GM18511 (cell line): ENCODE measurements at regions not wholly inside any gene's neighbourhood (a gene's known extent, or its start where the extent isn't known, plus 50 kb on each side); places are given as distances from the start of the nearest gene placed in this dataset.

Experiments
- ATAC-seq: cut with Tn5 transposase; IDR thresholded peaks from one replicate; pipeline ENCODE4 v1.9.1; 2021; ENCODE audit warnings: mild to moderate bottlenecking, moderate library complexity; ENCODE audit not compliant: unreplicated experiment

DNA sequence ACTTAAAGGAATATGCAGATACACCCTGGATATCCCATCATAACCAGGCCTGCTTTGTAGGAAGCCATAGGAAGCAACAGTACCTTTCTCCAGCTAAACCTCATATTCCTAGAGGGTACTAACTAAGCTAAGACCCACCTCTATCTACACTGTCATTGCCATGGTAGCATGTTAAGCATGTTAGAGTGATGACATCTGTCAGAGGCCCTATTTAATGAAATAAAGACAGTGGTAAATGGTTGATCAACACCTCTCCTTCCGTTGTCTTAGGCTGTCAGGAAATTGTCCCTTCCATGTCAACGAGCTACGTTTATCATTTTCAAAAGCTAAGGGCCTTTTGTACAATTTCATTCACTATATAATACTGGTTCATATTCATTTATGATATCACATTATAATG, 251.1 kb upstream of the PSMD7 start:
- no peak for ATAC-seq

- no peak for ATAC-seq
Observed at GRCh38 chr16:74035816-74036215, 260.8 kb upstream of the PSMD7 start.

DNA sequence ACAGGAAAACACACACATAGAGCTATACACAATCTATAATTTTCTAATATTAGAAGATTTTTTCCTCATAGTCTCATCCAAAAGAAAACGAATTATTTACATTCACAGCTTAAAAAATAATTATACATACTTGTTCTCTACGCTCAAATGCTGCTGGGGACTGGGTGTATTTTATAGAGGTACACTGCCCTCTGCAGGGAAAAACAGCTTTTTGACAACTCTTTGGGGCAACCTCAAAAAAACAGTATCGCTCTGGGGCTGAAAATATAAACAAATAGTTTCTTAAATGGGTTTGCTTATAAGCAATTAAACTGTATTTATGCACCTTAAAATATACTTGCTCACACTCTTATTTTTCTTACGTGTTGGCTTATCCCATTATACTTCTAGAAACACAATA, 261.8 kb upstream of the PSMD7 start:
- no peak for ATAC-seq

GRCh38 chr16:74034200-74034599, 262.4 kb upstream of the PSMD7 start:
- no peak for ATAC-seq

GRCh38 chr16:74033441-74033995, 263.1 kb upstream of the PSMD7 start:
- ATAC-seq, result no peak

DNA sequence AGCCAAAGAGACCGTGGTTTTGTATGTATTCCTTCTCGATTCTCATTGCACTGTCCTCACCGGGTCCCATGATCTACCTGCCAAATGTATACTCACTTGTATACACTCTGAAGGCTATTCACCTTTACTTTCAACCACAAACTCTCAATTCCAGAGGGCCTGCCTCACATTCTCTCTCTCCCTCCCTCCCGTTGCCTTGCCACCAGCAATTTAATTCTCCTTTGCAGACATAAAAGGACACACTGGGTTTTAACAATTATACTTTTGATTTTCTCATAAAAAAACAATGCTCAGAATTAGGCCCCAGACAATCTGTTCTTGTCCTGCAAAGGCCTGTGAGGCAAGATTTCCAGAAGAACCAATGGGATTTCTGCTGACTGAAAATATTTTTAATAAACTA, 265.1 kb upstream of the PSMD7 start:
- no peak for ATAC-seq

DNA sequence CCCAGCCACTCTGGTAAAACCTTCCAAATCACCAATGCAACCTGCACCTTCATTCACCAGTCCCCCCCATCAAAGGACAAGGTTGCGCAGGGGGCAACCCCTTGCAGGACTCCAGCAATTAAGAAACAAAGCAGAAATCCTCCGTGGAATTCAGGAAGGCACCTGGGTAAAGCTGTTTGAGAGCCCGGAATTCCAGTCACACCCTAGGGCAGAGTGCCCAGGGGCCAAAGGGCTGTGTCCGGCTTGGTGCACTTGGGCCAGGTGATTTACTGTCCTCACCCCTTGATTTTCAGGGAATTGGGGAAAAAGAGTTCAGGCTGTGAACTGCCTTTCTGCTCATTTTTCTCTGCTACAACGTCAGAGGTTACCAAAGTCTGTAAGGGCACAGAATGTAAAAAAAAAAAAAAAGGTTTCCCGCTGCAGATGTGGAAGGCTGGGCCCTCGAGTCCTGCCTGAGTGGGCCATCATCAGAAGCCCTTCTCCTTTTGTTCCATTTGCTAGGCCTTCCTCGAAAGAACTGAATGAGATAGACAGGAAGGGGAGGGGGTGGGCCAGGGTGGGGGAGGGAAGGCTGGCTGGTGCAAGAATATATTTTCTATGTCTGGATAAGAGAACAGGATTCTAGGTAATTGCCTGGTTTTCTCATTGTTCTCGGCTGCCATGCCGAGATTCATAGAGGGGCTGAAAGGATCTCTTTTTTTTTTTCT, 266.5 kb upstream of the PSMD7 start:
- no peak for ATAC-seq

GRCh38 chr16:74029115-74029792, 267.4 kb upstream of the PSMD7 start:
- no peak for ATAC-seq

- ATAC-seq, result no peak
Observed at GRCh38 chr16:74026373-74027281, 270.0 kb upstream of the PSMD7 start.

DNA sequence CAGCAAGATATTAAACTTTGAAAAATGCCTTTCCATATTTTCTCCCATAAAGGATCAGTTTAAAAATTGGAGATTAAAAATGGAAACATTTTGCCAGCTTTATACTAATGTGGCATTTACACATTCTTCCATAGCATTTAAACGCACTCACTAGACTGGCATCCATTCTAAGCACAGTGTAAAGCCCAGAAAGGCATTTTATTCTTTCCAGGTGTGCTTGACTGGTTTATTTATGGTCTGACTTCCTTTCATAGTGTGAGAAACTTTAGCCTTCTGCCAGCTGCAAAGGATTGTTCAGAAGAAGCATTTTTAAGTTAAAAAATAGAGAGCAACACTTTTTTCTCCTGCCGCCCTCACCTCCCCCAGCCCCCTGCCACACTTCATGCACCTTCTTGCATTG, 271.7 kb upstream of the PSMD7 start:
- ATAC-seq, result no peak

DNA sequence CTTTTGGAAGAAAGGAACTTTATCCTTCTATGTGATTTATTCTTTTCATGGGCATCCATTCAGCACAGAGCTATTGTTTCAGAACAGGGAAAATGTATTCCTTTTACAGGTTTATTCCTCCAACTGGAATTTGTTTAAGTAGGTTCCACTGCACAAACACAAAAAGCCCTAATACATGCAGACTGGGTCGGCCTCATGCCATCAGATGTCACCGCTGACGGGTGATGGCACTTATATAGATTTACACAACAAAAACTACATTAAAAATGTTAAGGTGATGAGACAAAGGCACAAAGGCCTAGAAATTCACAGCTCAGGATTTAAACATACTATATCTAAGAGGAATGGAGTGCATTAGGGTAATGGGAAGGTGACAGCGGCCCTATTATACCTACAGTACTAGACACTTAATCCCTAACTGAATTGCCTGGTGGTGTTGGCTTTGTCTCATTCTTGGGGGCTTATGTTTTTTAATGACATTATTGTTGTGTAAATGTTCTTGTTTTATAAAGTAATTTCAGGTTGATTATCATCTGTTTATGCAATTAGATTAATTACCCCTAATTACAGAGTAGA, 276.4 kb upstream of the PSMD7 start:
- no peak for ATAC-seq

DNA sequence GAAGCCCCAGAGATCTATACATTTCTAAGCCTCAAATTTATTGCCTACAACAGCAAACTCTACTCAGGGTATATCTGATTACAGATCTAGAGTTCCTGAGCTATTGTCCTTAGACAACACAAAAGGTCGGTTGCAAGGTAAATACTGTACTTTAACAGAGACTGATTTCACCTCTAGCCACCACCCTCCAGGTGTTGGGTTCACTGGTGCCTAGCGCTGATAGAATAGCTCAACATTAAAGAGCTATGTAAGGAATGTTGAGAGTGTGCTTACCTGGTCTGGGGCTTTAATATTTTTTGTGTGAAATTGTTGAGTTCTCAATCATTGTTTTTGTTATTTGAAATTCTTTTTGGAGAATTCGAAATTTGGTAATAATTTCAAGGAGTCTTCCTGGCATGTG, 277.0 kb upstream of the PSMD7 start:
- ATAC-seq, result no peak

DNA sequence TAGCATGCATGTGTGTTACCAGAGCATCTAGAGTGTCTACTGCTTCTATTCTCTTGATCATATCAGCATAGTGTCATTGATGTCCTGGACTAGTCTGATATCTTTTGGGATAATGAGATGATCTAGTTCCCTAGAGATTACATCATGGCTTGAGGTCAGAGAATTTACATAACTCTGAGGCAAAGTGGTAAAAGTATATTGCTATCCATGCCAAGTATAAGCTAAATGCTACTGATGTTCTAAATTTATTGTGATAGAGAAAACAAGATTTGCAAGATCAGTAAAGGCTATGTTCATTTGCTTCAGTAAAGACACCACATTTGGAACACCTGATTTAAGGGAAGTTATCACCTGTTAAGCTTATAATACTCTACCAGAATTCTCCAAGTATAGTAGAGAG, 280.7 kb upstream of the PSMD7 start:
- ATAC-seq, result no peak

DNA sequence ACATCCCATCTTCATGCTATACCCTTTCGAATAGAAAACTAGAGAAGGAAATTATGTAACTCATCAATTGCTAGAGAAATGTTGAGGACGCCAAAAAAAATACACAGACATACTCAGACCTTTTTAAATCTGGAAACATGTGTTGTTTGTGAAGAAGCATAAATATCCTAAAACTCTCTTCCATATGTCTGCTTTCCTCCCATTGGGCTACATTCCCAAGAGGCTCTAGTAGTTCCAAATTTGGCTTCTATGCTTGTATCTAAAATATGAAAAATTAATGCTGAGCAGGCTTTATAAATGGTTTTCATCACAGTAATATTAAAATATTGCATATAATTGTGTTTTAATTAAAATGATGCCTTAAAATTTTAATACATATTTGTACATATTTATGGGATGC, 297.9 kb upstream of the PSMD7 start:
- no peak for ATAC-seq

- no peak for ATAC-seq
Observed at GRCh38 chr16:73997971-73998370, 298.6 kb upstream of the PSMD7 start.

- no peak for ATAC-seq
Observed at GRCh38 chr16:73997340-73997711, 299.3 kb upstream of the PSMD7 start.

GRCh38 chr16:73996624-73997339, 299.8 kb upstream of the PSMD7 start:
- no peak for ATAC-seq

- ATAC-seq, result no peak
Observed at GRCh38 chr16:73993878-73994277, 302.7 kb upstream of the PSMD7 start.

- ATAC-seq, result no peak
Observed at GRCh38 chr16:73978407-73978784, 318.2 kb upstream of the PSMD7 start.

DNA sequence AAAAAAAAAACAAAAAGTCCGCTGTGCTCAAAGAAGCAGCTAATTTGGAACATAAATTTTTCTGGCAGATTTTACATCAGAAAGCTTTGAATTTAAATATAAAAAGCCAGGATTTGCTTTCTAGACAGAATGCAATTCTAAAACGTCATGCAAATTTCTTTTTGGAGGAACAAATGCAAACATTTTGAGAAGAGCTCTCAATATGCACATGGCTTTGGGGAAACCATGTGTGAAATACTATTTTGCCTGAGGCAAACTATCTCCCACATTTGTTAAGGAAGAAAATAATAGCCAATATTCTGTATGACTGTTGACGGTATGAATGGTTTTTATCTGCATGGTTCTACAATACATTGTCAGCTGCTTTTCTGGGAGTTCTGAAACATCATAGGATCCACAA, 320.0 kb upstream of the PSMD7 start:
- ATAC-seq, result no peak

DNA sequence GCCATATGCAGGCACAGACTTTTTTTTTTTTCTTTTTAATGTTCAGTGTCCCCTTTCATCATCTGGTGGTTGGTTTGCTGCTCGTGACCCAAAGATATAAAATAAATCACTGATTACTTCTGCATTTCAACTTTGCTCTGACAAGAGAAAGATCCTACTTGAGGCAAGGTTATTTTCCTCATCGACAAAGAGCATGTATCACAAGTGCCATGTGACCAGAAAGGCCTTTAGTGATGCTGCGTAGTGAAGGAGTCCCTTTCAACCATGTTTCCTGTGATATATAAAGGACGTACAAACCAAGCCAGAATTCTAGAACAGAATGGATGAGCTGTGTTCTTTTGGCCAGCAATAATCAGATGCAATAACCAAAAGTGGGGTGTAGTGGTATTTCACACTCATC, 323.4 kb upstream of the PSMD7 start:
- ATAC-seq, result no peak
